Endothelial cell (in vitro differentiated cells): ENCODE measurements at regions not wholly inside any gene's neighbourhood (a gene's known extent, or its start where the extent isn't known, plus 50 kb on each side); places are given as distances from the start of the nearest gene placed in this dataset.

ENCODE experiments used
- DNase-seq: peaks from one replicate; pipeline ENCODE4 v3.0.0; 2021; ENCODE audit warnings: low spot score
- H3K27ac Mint-ChIP-seq: one replicate; pipeline ENCODE4 v1.8.0; 2021; ENCODE audit warnings: mixed read lengths, inconsistent platforms; ENCODE audit not compliant: unreplicated experiment
- H3K27me3 Mint-ChIP-seq: one replicate; pipeline ENCODE4 v1.8.0; 2021; ENCODE audit warnings: mild to moderate bottlenecking, moderate library complexity, mixed read lengths, inconsistent platforms; ENCODE audit not compliant: unreplicated experiment
- H3K36me3 Mint-ChIP-seq: one replicate; pipeline ENCODE4 v1.8.0; 2021; ENCODE audit warnings: mild to moderate bottlenecking, low read depth, mixed read lengths, inconsistent platforms; ENCODE audit not compliant: unreplicated experiment
- H3K4me1 Mint-ChIP-seq: one replicate; pipeline ENCODE4 v1.8.0; 2021; ENCODE audit warnings: mild to moderate bottlenecking, mixed read lengths, inconsistent platforms; ENCODE audit not compliant: unreplicated experiment
- H3K4me3 Mint-ChIP-seq: one replicate; pipeline ENCODE4 v1.8.0; 2021; ENCODE audit warnings: mild to moderate bottlenecking, mixed read lengths, inconsistent platforms; ENCODE audit not compliant: unreplicated experiment
- H3K9me3 Mint-ChIP-seq: one replicate; pipeline ENCODE4 v1.8.0; 2021; ENCODE audit warnings: mixed read lengths, inconsistent platforms; ENCODE audit not compliant: unreplicated experiment
- CTCF ChIP-seq: fragments of 200-600 bp; sonication (generic); IDR thresholded peaks from one replicate; pipeline ENCODE4 v1.5.0; 2021; ENCODE audit warnings: antibody characterized with exemption; ENCODE audit not compliant: unreplicated experiment

DNA sequence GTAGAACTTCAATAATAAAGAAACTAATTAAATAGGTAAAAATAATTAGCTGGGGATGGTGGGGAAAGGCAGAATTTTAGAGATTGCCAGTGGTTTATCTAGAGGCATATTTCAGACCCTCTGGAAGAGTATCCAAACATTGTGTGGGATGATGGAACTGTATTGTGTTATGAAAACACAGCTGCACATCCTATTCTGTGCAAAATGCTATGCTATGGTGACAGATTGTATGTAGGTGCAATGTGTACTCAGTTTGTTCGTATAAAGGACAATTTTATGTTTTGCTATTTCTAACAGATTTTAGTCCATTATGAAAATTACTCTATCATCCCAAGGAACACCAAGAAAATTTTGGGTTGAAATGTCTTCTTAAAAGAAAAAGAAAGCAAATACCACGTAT is 1054.7 kb downstream of the PDHA2 start:
- Mint-ChIP-seq H3K27ac (no peak overlapping the region), H3K4me1 (no peaks in the 10 kb centered on the region), H3K9me3 (no peaks in the 10 kb centered on the region), H3K36me3 (no peaks in the 10 kb centered on the region), H3K27me3 (no peaks in the 10 kb centered on the region), H3K4me3 (no peak overlapping the region)
- no peak for DNase-seq
- no peak for TF ChIP-seq CTCF

GRCh38 chr4:96895826-96896225 is 1055.9 kb downstream of the PDHA2 start:
- no peak for DNase-seq
- Mint-ChIP-seq H3K4me3 (no peak overlapping the region), H3K27me3 (no peaks in the 10 kb centered on the region), H3K4me1 (no peaks in the 10 kb centered on the region), H3K9me3 (no peaks in the 10 kb centered on the region), H3K36me3 (no peaks in the 10 kb centered on the region), H3K27ac (no peak overlapping the region)
- TF ChIP-seq CTCF = no peak

DNA sequence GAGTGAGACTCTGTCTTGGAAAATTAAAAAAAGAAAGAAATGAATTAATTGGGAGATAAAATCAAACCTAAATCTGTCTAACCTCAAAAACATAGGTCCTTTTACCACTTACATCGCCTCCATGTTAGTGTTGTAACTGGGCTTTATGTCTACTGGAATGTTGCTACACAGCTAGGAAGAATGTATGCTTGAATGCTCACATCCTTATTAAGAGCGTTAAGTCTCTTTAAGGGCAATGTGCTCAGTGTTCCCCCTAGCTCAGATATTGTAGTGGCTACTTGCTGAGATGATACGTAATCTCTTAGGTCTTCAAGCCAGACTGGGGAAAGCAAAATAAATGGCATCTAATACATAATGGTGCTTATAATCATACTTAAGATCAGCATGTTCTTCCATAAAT is 1072.8 kb downstream of the PDHA2 start:
- Mint-ChIP-seq H3K9me3 (no peaks in the 10 kb centered on the region), H3K36me3 (no peaks in the 10 kb centered on the region), H3K27me3 (no peaks in the 10 kb centered on the region), H3K4me1 (no peaks in the 10 kb centered on the region), H3K27ac (no peak overlapping the region), H3K4me3 (no peak overlapping the region)
- no peak for DNase-seq
- TF ChIP-seq CTCF = no peak

GRCh38 chr4:96913441-96914080 is 1073.7 kb downstream of the PDHA2 start:
- Mint-ChIP-seq H3K27me3 (no peaks in the 10 kb centered on the region), H3K9me3 (no peaks in the 10 kb centered on the region), H3K36me3 (no peaks in the 10 kb centered on the region), H3K4me1 (no peaks in the 10 kb centered on the region), H3K27ac (no peak overlapping the region), H3K4me3 (no peak overlapping the region)
- no peak for DNase-seq
- no peak for TF ChIP-seq CTCF

- Mint-ChIP-seq H3K36me3 (no peaks in the 10 kb centered on the region), H3K9me3 (no peaks in the 10 kb centered on the region), H3K27ac (no peak overlapping the region), H3K4me3 (no peak overlapping the region), H3K4me1 (no peaks in the 10 kb centered on the region), H3K27me3 (no peaks in the 10 kb centered on the region)
- DNase-seq = no peak
- no peak for TF ChIP-seq CTCF
These were observed 1076.8 kb downstream of the PDHA2 start for GRCh38 chr4:96916711-96917110.
